ENCODE measurements at regions not wholly inside any gene's neighbourhood (a gene's known extent, or its start where the extent isn't known, plus 50 kb on each side); places are given as distances from the start of the nearest gene placed in this dataset.

DNA sequence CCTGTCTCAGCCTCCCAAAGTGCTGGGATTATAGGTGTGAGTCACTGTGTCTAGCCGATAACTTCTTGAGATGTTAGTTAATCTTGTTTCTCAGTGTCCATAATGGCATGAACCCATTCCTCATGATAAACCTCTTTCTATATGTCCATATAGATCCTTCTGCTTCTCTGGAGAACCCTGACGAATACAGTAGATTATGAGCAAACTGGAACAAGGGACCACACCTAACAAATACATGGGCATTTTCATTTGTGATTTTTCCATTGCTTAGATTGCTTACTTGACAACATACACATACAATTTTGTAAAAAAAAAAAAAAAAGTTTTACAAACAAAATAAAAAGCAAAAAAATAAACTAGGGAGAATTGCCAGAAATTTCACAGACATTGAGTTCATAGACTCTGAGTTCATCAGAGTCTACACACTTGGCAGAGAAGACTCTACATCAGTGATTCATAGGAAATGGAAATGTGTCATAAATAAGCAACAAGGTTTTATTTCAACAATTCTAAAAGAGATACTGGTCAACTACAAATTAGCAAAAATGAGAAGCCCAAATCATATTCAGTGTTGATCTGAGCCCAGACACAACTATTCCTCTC lies 96.7 kb downstream of the GALR1 start:
- TF ChIP-seq POLR2AphosphoS5 (IDR thresholded peaks at IDR 0.05) = no peak
- no peak for TF ChIP-seq CTCF (IDR thresholded peaks at IDR 0.05)
- TF ChIP-seq POLR2A (IDR thresholded peaks at IDR 0.05) = no peak
